Activated T-helper 2 cell treated with anti-CD3 and anti-CD28 coated beads, Interferon-gamma antibody, Interleukin-2, Interleukin-4, amounts not matched to agents 10 μg/mL and 5 μg/mL and 100 μg/mL, durations not matched to agents 14 hours and 24 hours and 36 hours (primary cell): ENCODE measurements at regions not wholly inside any gene's neighbourhood (a gene's known extent, or its start where the extent isn't known, plus 50 kb on each side); places are given as distances from the start of the nearest gene placed in this dataset.

Source experiments
- DNase-seq: peaks from one replicate; pipeline ENCODE4 v3.0.0; 2021; ENCODE audit warnings: low spot score
- H3K27ac Mint-ChIP-seq: one replicate; pipeline ENCODE4 v1.8.0; 2021; ENCODE audit warnings: mixed read lengths
- H3K27me3 Mint-ChIP-seq: one replicate; pipeline ENCODE4 v1.8.0; 2021; ENCODE audit warnings: low read depth, mixed read lengths
- H3K36me3 Mint-ChIP-seq: one replicate; pipeline ENCODE4 v1.8.0; 2021; ENCODE audit warnings: low read depth, mixed read lengths
- H3K4me1 Mint-ChIP-seq: one replicate; pipeline ENCODE4 v1.8.0; 2021; ENCODE audit warnings: low read depth, mixed read lengths
- H3K4me3 Mint-ChIP-seq: one replicate; pipeline ENCODE4 v1.8.0; 2021; ENCODE audit warnings: low read depth, mild to moderate bottlenecking, moderate library complexity, mixed read lengths
- H3K9me3 Mint-ChIP-seq: one replicate; pipeline ENCODE4 v1.8.0; 2021; ENCODE audit warnings: mixed read lengths
- intact Hi-C: fragments of 100-400 bp; cut with micrococcal nuclease; formaldehyde crosslinking; loops from one replicate; pipeline ENCODE4 v1.15.1; 2023

DNA sequence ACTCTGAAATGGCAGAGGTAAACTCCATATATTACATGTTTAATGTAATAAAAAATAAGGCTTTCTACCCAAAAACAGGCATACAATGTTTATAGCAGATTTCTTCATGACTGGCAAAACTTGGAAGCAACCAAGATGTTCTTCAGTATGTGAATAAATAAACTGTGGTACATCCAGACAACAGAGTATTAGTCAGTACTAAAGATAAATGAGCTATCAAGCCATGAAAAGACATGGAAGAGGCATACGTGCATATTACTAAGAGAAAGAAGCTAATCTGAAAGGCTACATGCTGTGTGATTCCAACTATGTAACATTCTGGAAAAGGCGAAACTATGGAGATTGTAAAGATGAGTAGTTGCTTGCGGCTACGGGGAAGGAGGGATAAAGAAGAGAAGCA, 97.4 kb downstream of the OSR1 start:
- H3K9me3 Mint-ChIP-seq, result no peaks in the 10 kb centered on the region
- intact Hi-C loops, result no loop called here
- no peaks in the 10 kb centered on the region for H3K4me1 Mint-ChIP-seq
- no peak overlapping the region for H3K4me3 Mint-ChIP-seq
- DNase-seq, result no peak
- H3K27ac Mint-ChIP-seq, result no peak overlapping the region
- no peaks in the 10 kb centered on the region for H3K36me3 Mint-ChIP-seq
- no peaks in the 10 kb centered on the region for H3K27me3 Mint-ChIP-seq

DNA sequence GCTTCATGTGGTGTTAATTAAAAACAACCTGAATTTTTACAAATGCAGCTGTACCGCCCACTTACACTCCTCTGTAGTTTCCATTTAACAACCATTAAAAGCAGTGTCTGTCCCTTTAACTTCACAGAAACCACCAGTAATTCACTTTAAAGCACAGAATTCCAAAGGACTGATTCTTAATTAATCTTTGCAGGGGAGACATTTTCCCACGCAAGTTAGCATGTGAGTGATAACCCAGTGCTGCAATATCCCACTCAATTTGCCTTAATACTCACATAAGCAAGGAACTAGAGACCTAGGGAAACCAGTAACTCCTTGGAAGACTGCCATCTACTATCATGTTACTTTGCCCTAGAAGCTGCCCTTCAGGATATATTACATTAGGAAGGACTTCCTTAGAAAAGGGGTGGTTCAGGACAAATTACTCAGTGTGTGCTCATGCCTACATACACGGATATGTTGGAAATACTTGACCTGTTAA, 102.3 kb downstream of the OSR1 start:
- no peak overlapping the region for H3K4me3 Mint-ChIP-seq
- H3K9me3 Mint-ChIP-seq, result no peaks in the 10 kb centered on the region
- no peaks in the 10 kb centered on the region for H3K36me3 Mint-ChIP-seq
- H3K27ac Mint-ChIP-seq, result no peak overlapping the region
- intact Hi-C loops, result no loop called here
- no peak for DNase-seq
- H3K4me1 Mint-ChIP-seq, result no peaks in the 10 kb centered on the region
- H3K27me3 Mint-ChIP-seq, result no peaks in the 10 kb centered on the region

DNA sequence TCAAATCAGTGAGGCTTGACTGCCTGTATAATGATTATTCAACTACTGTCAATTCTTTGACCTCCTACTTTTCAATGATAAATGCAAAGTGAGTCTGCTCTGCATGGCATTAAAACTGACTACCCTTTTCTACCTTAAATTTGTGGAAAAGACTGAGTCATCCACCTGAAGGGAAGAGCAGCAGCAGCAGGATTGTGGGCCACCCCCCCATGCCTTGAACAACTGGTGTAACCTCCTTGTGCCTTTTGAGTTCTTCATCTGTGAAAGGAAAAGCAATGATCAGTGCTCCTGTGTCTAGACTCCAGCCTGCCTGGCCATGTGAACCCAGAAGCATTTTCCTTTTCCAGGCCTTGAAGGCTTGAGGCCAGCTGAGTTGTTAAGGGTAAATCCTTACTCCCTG, 102.9 kb downstream of the OSR1 start:
- Mint-ChIP-seq H3K4me1 (no peaks in the 10 kb centered on the region), H3K27me3 (no peaks in the 10 kb centered on the region), H3K9me3 (no peaks in the 10 kb centered on the region), H3K36me3 (no peaks in the 10 kb centered on the region), H3K4me3 (no peak overlapping the region), H3K27ac (no peak overlapping the region)
- intact Hi-C loops, result no loop called here
- DNase-seq, result no peak

DNA sequence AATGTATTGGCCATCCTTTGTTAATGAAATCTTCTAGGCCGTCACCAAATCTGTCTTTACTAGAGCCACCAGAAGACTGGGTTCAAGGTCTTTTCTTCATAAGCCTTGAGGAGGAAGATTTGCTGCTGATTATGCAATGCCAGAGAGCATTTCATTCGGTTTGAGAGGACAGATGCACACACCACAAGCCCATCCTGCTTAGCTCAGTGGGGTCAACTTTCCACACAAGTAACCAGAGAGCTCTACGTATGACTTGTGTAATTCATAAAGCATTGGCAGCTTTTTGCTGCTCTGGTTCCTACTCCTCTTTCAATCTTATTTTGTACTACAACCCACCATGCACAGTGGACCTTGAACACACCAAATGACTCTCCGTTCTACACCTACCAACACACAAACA, 106.9 kb downstream of the OSR1 start:
- Mint-ChIP-seq H3K4me1 (no peaks in the 10 kb centered on the region), H3K27me3 (no peaks in the 10 kb centered on the region), H3K4me3 (no peak overlapping the region), H3K36me3 (no peaks in the 10 kb centered on the region), H3K9me3 (no peaks in the 10 kb centered on the region), H3K27ac (no peak overlapping the region)
- intact Hi-C loops, result no loop called here
- DNase-seq, result no peak

DNA sequence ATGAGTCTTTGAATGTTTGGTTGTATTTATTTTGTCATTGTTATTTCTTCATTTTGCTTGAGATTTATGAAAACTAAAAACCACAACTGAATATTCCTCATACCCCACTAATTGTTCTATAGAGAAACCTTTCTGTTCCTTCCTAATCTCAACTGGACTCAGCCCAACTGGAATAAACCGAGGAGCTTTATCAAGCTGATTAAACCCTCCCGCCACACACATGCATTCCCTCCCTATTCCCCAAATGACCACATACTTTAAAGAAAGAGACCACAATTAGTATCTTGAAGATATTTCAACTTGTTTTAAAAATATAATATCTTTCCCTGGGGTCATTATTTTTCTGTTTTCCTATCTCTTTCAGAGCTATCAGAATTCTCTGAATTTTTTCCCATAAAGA, 107.5 kb downstream of the OSR1 start:
- intact Hi-C loops, result no loop called here
- H3K4me3 Mint-ChIP-seq, result no peak overlapping the region
- H3K4me1 Mint-ChIP-seq, result no peaks in the 10 kb centered on the region
- DNase-seq, result no peak
- no peaks in the 10 kb centered on the region for H3K36me3 Mint-ChIP-seq
- no peaks in the 10 kb centered on the region for H3K9me3 Mint-ChIP-seq
- no peak overlapping the region for H3K27ac Mint-ChIP-seq
- H3K27me3 Mint-ChIP-seq, result no peaks in the 10 kb centered on the region

DNA sequence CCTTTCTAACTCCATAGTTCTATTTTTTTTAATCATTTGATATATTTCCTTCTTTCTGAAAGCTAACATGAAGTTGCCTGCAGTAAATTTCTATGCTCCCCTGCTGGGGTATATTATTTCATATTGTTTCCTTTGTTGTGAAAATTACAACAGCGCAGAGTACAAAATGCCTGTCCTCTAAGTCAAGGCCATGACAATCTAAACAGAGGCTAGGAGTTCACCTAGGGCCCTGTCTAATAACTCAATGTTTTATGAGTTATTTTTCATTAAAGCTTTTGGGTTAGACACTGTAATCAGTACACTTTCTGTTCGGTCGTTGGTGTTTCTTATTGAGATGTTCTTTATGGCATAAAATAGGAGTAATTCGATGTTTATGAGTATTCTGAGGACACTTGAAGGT, 111.2 kb downstream of the OSR1 start:
- H3K4me3 Mint-ChIP-seq, result no peak overlapping the region
- no peaks in the 10 kb centered on the region for H3K4me1 Mint-ChIP-seq
- intact Hi-C loops, result no loop called here
- no peak for DNase-seq
- H3K27me3 Mint-ChIP-seq, result no peaks in the 10 kb centered on the region
- no peaks in the 10 kb centered on the region for H3K9me3 Mint-ChIP-seq
- no peak overlapping the region for H3K27ac Mint-ChIP-seq
- H3K36me3 Mint-ChIP-seq, result no peaks in the 10 kb centered on the region

DNA sequence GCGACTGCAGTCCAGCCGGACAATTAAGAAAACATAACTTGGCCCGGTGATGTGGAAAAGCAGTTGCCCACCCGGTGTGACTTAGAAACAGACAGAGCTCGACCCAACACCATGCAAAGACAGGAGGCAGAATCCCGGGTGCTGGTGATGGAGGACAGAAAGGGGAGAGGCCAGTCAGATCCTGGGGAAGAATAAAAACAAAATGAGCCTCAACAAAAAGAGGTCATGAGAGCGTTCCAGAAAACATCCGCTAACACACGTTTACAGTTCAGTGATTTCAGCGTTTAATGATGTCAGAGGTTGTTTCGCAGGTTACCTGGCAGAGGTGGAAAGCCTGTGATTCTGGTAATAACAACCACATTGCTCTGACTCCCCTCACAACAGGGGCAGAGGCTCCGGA, 111.9 kb downstream of the OSR1 start:
- H3K36me3 Mint-ChIP-seq, result no peaks in the 10 kb centered on the region
- H3K27me3 Mint-ChIP-seq, result no peaks in the 10 kb centered on the region
- intact Hi-C loops, result no loop called here
- DNase-seq, result no peak
- H3K9me3 Mint-ChIP-seq, result no peaks in the 10 kb centered on the region
- no peak overlapping the region for H3K4me3 Mint-ChIP-seq
- no peaks in the 10 kb centered on the region for H3K4me1 Mint-ChIP-seq
- H3K27ac Mint-ChIP-seq, result no peak overlapping the region

DNA sequence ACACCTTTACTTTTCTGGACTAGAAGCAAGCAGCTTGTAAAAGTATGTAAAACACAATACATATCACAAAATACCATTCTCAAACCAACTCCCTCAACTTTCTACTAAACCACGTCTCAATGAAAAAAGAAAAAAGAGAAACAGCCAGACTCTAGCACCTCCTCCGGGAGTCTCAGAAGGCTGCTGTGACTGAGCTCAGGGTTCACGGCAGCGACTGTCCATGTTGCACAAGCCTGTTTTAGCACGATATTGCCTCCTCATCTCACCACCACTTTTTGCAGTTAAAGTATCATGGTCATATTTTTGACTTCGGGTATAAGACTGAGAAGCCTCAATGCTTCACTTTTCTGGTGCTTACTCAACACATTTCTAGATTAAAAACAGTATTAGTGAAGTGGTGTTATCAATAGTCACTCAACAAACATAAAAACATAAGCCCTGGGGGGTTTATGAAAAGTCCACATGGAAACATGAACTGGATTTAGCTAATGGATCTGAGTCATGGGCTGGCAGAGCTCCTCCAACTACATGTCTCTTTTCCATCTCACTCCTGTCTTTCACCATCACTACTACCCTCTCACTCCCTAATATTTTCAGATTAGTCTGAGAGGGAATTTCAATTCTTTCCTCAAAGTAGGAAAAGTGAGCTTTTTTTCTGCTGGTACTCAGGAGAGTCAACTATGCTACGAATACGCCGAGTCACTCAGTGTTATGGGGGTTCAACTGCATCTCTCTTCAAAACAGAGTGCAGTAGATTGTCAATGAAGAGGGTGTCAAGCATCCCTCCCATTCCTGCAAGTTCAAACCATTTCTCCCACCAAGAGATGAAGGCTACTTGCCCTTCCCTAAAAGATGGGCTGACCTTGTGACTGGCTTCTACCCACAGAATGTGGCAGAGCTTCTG, 113.7 kb downstream of the OSR1 start:
- Mint-ChIP-seq H3K27ac (no peak overlapping the region), H3K36me3 (no peaks in the 10 kb centered on the region), H3K27me3 (no peaks in the 10 kb centered on the region), H3K4me3 (no peak overlapping the region), H3K4me1 (no peaks in the 10 kb centered on the region), H3K9me3 (no peaks in the 10 kb centered on the region)
- no peak for DNase-seq
- intact Hi-C loops, result no loop called here

DNA sequence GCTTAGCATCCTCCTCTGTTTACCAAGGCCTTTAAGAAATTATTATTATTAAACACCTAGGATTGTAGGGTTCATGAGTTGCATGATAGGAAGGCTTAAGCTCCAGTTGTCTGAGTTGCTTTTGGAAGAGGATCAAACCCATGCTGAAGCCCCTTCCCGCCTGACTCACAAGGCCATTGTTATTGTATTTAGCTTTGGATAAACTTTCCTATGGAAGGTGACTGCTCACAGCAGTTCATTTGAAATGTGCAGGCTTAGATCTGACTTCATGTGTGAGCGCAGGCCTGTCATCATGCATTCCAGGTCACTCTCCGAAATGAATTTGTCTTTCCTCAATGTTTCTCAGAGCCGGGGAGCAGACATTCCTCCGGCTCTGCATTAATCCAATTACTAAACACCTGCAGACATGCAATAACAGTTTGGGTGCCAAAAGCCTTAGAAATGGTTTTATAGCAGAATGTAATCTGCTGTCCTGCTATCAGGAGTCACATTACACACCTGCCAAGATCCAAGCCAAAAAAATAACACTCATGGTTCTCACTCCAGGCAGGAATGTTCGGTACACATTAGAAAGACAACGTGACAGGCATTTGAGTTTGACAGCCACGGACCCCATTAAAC, 119.9 kb downstream of the OSR1 start:
- Mint-ChIP-seq H3K9me3 (no peaks in the 10 kb centered on the region), H3K4me3 (no peak overlapping the region), H3K36me3 (no peaks in the 10 kb centered on the region), H3K27me3 (no peaks in the 10 kb centered on the region), H3K4me1 (no peaks in the 10 kb centered on the region), H3K27ac (no peak overlapping the region)
- intact Hi-C loops, result no loop called here
- DNase-seq, result no peak

DNA sequence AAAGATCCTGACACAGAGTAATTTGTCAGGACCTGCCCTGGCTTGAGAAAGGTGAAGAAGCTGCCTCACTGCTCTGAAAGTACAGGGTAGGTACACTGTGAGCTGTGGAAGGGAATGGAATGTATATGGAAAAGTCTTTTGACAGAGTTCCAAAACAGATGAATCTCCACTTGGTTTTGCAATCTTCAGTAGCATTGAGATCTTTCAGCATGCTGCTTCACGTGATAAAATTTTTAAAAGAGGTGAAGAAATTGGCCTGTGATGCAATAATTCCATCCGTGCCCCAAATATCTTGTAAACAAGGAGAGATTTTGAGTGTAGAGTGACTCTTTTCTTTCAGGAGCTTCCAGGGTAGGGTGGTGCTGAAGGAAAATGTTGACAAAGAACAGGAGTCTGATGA, 123.1 kb downstream of the OSR1 start:
- Mint-ChIP-seq H3K27me3 (no peaks in the 10 kb centered on the region), H3K27ac (no peak overlapping the region), H3K4me3 (no peak overlapping the region), H3K36me3 (no peaks in the 10 kb centered on the region), H3K4me1 (no peaks in the 10 kb centered on the region), H3K9me3 (no peaks in the 10 kb centered on the region)
- intact Hi-C loops, result no loop called here
- no peak for DNase-seq

DNA sequence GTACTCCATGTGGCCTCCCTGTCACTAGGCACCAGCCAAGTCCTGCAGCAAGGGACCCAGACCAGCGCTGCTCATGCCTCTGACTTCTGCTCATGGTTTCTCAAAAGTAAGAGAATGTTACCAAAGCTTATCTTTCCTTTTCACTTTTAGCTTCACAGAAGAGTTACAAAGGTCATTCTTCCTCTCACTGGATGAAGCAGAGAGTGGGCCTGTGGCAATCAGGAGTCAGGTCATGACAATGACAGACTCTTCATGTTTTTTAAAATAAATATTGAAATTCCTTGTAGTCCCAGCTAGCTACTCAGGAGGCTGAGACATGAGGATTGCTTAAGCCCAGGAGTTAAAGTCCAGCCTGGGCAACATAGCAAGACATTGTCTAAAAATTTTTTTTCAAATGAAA, 126.1 kb downstream of the OSR1 start:
- no peak for DNase-seq
- H3K27me3 Mint-ChIP-seq, result no peaks in the 10 kb centered on the region
- H3K4me1 Mint-ChIP-seq, result no peaks in the 10 kb centered on the region
- H3K27ac Mint-ChIP-seq, result no peak overlapping the region
- H3K36me3 Mint-ChIP-seq, result no peaks in the 10 kb centered on the region
- intact Hi-C loops, result no loop called here
- no peaks in the 10 kb centered on the region for H3K9me3 Mint-ChIP-seq
- H3K4me3 Mint-ChIP-seq, result no peak overlapping the region

DNA sequence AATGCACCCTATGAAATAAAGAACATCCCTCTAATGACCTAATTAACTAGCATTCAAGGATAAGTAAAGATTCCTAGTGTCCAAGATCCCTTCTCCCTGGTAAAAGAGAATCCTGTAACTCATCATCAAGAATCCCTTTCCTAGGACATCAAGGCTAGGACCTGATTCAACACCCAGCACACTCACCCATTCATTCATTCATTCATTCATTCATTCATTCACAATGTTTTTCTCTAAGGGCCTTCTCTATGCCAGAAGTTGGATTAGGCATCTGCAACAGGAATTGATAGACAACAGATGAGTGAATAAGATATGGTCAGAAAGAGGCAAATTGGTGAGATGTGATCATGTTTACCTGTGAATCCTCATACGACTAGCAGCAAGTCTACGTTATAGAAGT, 126.8 kb downstream of the OSR1 start:
- Mint-ChIP-seq H3K9me3 (no peaks in the 10 kb centered on the region), H3K4me3 (no peak overlapping the region), H3K36me3 (no peaks in the 10 kb centered on the region), H3K27me3 (no peaks in the 10 kb centered on the region), H3K27ac (no peak overlapping the region), H3K4me1 (no peaks in the 10 kb centered on the region)
- DNase-seq, result no peak
- intact Hi-C loops, result no loop called here

DNA sequence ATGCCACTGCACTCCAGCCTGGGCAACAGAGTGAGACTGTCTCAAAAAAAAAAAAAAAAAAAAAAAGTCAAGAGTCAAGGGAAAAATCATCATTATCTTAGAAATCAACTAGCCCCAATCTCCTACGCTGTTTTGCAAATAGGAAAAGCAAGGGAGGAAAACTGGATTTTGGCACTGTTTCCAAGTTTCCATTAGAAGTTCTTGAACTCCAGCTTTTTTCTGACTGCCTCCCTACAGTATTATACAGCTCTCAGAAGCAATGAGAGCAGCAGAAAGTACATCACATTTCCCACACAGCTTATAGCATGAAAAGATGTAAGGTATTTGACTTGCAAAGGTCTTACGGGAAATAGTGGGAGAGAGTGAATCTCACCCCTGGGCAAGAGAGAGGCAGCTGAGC, 127.8 kb downstream of the OSR1 start:
- H3K36me3 Mint-ChIP-seq, result no peaks in the 10 kb centered on the region
- no peak for DNase-seq
- no peaks in the 10 kb centered on the region for H3K27me3 Mint-ChIP-seq
- H3K27ac Mint-ChIP-seq, result no peak overlapping the region
- no peaks in the 10 kb centered on the region for H3K9me3 Mint-ChIP-seq
- no peak overlapping the region for H3K4me3 Mint-ChIP-seq
- no peaks in the 10 kb centered on the region for H3K4me1 Mint-ChIP-seq
- intact Hi-C loops, result no loop called here
